HG03045 (cell line): ENCODE measurements at regions not wholly inside any gene's neighbourhood (a gene's known extent, or its start where the extent isn't known, plus 50 kb on each side); places are given as distances from the start of the nearest gene placed in this dataset.

Experiments
- ATAC-seq: cut with Tn5 transposase; IDR thresholded peaks from one replicate; pipeline ENCODE4 v1.9.1; 2021; ENCODE audit warnings: mild to moderate bottlenecking, moderate library complexity; ENCODE audit not compliant: unreplicated experiment

GRCh38 chr18:76771192-76771799 is 51.1 kb upstream of the ZNF236 start:
- ATAC-seq, result no peak

GRCh38 chr18:76767954-76768353 is 54.4 kb upstream of the ZNF236 start:
- no peak for ATAC-seq

- ATAC-seq, result no peak
Observed at GRCh38 chr18:76766429-76766828, 55.9 kb upstream of the ZNF236 start.

GRCh38 chr18:76765649-76766048 is 56.7 kb upstream of the ZNF236 start:
- ATAC-seq, result no peak

GRCh38 chr18:76764291-76764901 is 58.0 kb upstream of the ZNF236 start:
- no peak for ATAC-seq

GRCh38 chr18:76759056-76759455 is 63.3 kb upstream of the ZNF236 start:
- ATAC-seq, result no peak

- ATAC-seq, result no peak
Observed at GRCh38 chr18:76757925-76758324, 64.4 kb upstream of the ZNF236 start.

- ATAC-seq, result no peak
Observed at GRCh38 chr18:76757335-76757734, 65.0 kb upstream of the ZNF236 start.

GRCh38 chr18:76756531-76757253 is 65.7 kb upstream of the ZNF236 start:
- ATAC-seq, result no peak

GRCh38 chr18:76754351-76754750 is 68.0 kb upstream of the ZNF236 start:
- ATAC-seq, result no peak

GRCh38 chr18:76752400-76752799 is 70.0 kb upstream of the ZNF236 start:
- ATAC-seq, result no peak

- no peak for ATAC-seq
Observed at GRCh38 chr18:76750917-76751890, 71.2 kb upstream of the ZNF236 start.

- no peak for ATAC-seq
Observed at GRCh38 chr18:76750269-76750668, 72.1 kb upstream of the ZNF236 start.

- no peak for ATAC-seq
Observed at GRCh38 chr18:76747676-76748075, 74.7 kb upstream of the ZNF236 start.

- no peak for ATAC-seq
Observed at GRCh38 chr18:76741346-76741745, 81.0 kb upstream of the ZNF236 start.

- no peak for ATAC-seq
Observed at GRCh38 chr18:76736309-76736708, 86.0 kb upstream of the ZNF236 start.

GRCh38 chr18:76730901-76731300 is 91.5 kb upstream of the ZNF236 start:
- ATAC-seq, result no peak

- ATAC-seq, result no peak
Observed at GRCh38 chr18:76727589-76727988, 94.8 kb upstream of the ZNF236 start.

- ATAC-seq, result no peak
Observed at GRCh38 chr18:76725445-76725844, 96.9 kb upstream of the ZNF236 start.

GRCh38 chr18:76722224-76723061 is 99.9 kb upstream of the ZNF236 start:
- no peak for ATAC-seq
